Sigmoid colon (tissue), 6 donors: ENCODE measurements at regions not wholly inside any gene's neighbourhood (a gene's known extent, or its start where the extent isn't known, plus 50 kb on each side); places are given as distances from the start of the nearest gene placed in this dataset.

Experiments
- DNase-seq: peaks from one replicate; pipeline ENCODE4 v3.0.0-alpha.2; 2019
- H3K27ac ChIP-seq, 4 donors: fragments of 200-600 bp; sonication (generic); one replicate each; pipeline ENCODE4 v1.5.1; 2016 to 2019; ENCODE audit warnings: mild to moderate bottlenecking in 1 of 4
- H3K27me3 ChIP-seq, 3 donors: fragments of 200-600 bp; sonication (generic); one replicate each; pipeline ENCODE4 v1.5.1; 2019; ENCODE audit warnings: mild to moderate bottlenecking in 1 of 3
- H3K36me3 ChIP-seq, 4 donors: fragments of 200-600 bp; sonication (generic); one replicate each; pipeline ENCODE4 v1.5.1; 2016 to 2019
- H3K4me1 ChIP-seq, 4 donors: fragments of 200-600 bp; sonication (generic); one replicate each; pipeline ENCODE4 v1.5.1; 2017 to 2019
- H3K4me3 ChIP-seq, 4 donors: fragments of 200-600 bp; sonication (generic); one replicate each; pipeline ENCODE4 v1.5.1; 2017 to 2019; ENCODE audit warnings: mild to moderate bottlenecking in 2 of 4, moderate library complexity in 1 of 4
- H3K9me3 ChIP-seq, 4 donors: fragments of 200-600 bp in 3 of 4; sonication (generic) in 3 of 4; one replicate each; pipeline versions ENCODE4 v1.5.1 to v1.6.1; 2013 to 2019
- EP300 ChIP-seq, 4 donors: sonication (generic); formaldehyde crosslinking; IDR thresholded peaks; one replicate each; pipeline ENCODE4 v1.6.1; 2017; ENCODE audit warnings: antibody characterized with exemption in 4 of 4
- POLR2A ChIP-seq, 2 donors: fragments of 450-650 bp; IDR thresholded peaks; one replicate each; pipeline ENCODE4 v1.6.1; 2016; ENCODE audit warnings: antibody characterized with exemption in 2 of 2, mild to moderate bottlenecking in 2 of 2, moderate library complexity in 2 of 2
- POLR2AphosphoS5 ChIP-seq, 4 donors: sonication (generic); formaldehyde crosslinking; IDR thresholded peaks; one replicate each; pipeline ENCODE4 v1.6.1; 2017; ENCODE audit warnings: antibody characterized with exemption in 4 of 4
- WGBS, 2 donors: extraction: QIAGEN DNeasy Blood & Tissue Kit; methylation state at CpG; one replicate each; pipeline ENCODE4 v1.1.7; 2013; 5-methylcytosine and 5-hydroxymethylcytosine counted together
- intact Hi-C: fragments of 100-400 bp; cut with DNase I; formaldehyde crosslinking; loops from one replicate; pipeline ENCODE4 v1.15.1; 2023
- TF ChIP-seq, protein P1 (sequence below), 4 experiments: fragments of 450-650 bp in 3 of 4; fragments of 200-600 bp in 1 of 4; IDR thresholded peaks; one replicate each; pipeline ENCODE4 v1.5.1; 2016 to 2019; ENCODE audit warnings: antibody characterized with exemption in 4 of 4, mild to moderate bottlenecking in 3 of 4, moderate library complexity in 2 of 4
- donor health status: healthy with polysubstance abuse.
- donor health status: healthy.

DNA sequence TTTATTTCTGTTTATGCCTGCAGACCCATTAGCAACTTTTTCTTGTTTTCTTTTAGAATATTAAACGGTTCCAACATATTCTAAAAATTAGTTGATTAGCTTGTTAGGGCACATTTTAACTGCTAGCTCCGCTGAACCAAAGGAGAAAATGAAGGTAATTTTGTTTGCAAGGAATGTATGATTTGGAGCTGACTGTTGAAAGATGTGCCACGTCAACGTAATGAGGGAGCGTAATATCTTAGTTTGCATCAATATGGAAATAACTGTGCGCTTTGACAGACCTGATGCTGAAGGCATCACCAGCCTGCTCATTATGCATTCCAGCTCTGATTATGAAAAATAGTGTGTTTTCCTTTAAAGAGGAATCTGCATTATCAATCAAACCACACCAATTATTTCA lies 102.0 kb upstream of the CTBP2 start:
- no peak for DNase-seq

DNA sequence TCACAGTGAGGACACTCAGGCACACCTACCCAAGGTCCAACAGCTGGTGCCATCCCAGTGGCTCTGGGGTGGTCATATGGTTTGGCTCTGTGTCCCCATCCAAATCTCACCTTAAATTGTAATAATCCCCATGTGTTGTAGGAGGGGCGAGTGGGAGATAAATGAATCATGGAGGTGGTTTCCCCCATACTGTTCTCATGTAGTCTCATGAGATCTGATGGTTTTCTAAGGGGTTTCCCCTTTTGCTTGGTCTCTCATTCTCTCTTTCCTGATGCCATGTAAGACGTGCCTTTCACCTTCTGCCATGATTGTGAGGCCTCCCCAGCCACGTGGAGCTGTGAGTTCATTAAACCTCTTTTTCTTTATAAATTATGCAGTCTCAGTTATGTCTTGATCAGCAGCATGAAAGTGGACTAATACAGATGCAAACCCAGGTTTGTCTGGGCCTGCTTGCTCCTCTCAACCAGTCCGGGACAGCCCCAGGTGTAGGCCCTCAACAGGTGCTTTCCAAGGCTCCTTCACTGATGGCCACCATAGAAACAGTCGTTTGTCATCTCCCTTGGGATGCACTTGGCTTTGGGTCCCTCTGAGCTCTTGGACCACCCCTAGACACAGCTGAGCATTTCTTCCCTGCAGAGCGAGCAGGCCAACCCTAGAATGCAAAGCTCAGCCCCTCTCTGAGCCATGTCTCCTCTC lies 101.3 kb upstream of the CTBP2 start:
- TF ChIP-seq POLR2AphosphoS5 (IDR thresholded peaks at IDR 0.05) (no peak), EP300 (IDR thresholded peaks at IDR 0.05) (no peak), POLR2A (IDR thresholded peaks at IDR 0.05) (no peak)
- TF ChIP-seq, protein P1, sequence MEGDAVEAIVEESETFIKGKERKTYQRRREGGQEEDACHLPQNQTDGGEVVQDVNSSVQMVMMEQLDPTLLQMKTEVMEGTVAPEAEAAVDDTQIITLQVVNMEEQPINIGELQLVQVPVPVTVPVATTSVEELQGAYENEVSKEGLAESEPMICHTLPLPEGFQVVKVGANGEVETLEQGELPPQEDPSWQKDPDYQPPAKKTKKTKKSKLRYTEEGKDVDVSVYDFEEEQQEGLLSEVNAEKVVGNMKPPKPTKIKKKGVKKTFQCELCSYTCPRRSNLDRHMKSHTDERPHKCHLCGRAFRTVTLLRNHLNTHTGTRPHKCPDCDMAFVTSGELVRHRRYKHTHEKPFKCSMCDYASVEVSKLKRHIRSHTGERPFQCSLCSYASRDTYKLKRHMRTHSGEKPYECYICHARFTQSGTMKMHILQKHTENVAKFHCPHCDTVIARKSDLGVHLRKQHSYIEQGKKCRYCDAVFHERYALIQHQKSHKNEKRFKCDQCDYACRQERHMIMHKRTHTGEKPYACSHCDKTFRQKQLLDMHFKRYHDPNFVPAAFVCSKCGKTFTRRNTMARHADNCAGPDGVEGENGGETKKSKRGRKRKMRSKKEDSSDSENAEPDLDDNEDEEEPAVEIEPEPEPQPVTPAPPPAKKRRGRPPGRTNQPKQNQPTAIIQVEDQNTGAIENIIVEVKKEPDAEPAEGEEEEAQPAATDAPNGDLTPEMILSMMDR (IDR thresholded peaks at IDR 0.05), result no peak
- H3K4me3 ChIP-seq, result no peak overlapping the region
- no peaks in the 10 kb centered on the region for H3K4me1 ChIP-seq
- H3K9me3 ChIP-seq, result no peaks in the 10 kb centered on the region
- H3K36me3 ChIP-seq, result no peaks in the 10 kb centered on the region
- no peaks in the 10 kb centered on the region for H3K27me3 ChIP-seq
- 80 to 85% methylated on average over 6 of the region's 6 CpGs for WGBS, 2 donors
- intact Hi-C loops, result no loop called here
- no peak for DNase-seq
- H3K27ac ChIP-seq, result no peak overlapping the region

More for the DNA sequence above, 102.0 kb upstream of the CTBP2 start:
- Histone ChIP-seq H3K4me1 (no peaks in the 10 kb centered on the region), H3K36me3 (no peaks in the 10 kb centered on the region), H3K27ac (no peak overlapping the region), H3K9me3 (no peaks in the 10 kb centered on the region), H3K4me3 (no peak overlapping the region), H3K27me3 (no peaks in the 10 kb centered on the region)
- intact Hi-C loops, result no loop called here
- TF ChIP-seq, protein P1 (IDR thresholded peaks at IDR 0.05), result no peak
- no peak for TF ChIP-seq POLR2AphosphoS5 (IDR thresholded peaks at IDR 0.05)
- WGBS, 2 donors, result 84 to 89% methylated on average over 6 of the region's 6 CpGs

DNA sequence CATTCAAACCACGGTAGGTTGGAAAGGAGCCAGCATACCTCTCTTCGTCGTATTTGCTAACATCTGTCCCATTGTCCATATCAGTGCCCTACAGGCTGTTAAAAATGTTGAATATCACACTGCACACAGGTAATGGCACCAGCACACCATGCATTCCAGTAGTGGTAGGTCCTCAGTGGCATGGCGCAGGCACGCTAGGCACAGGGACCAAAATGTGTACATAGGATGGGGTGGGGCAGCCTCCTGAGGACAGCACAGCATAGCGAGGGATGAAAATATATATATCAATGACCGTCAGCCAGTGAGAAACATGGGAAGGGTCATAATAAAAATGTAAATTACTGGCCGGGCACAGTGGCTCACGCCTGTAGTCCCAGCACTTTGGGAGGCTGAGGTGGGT lies 99.9 kb upstream of the CTBP2 start:
- WGBS, 2 donors, result 82 to 85% methylated on average over 9 of the region's 9 CpGs
- TF ChIP-seq POLR2AphosphoS5 (IDR thresholded peaks at IDR 0.05) (no peak), POLR2A (IDR thresholded peaks at IDR 0.05) (no peak), EP300 (IDR thresholded peaks at IDR 0.05) (no peak)
- TF ChIP-seq, protein P1 (IDR thresholded peaks at IDR 0.05), result no peak
- Histone ChIP-seq H3K4me3 (no peak overlapping the region), H3K36me3 (no peaks in the 10 kb centered on the region), H3K27me3 (no peaks in the 10 kb centered on the region), H3K9me3 (no peaks in the 10 kb centered on the region), H3K4me1 (no peaks in the 10 kb centered on the region), H3K27ac (no peak overlapping the region)
- intact Hi-C loops, result no loop called here
- no peak for DNase-seq

DNA sequence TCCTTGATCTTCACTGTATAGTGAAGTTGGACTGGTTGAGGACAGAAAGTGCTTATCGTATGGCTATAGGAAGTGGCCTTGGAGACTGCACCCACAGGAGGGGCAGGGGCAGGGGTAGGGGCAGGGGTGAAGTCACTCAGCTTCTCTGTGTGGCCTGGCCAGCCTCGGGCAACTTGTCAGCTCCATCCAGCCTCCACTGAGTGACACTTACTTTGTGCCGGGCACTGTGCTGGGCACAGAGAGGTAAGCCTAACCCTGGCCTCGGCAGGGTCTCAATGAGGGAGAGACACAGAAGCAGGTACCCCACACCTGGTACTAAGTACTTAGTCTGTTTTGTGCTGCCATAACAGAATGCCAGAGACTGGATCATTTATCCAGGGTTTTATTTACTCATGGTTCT lies 99.3 kb upstream of the CTBP2 start:
- no peaks in the 10 kb centered on the region for H3K4me1 ChIP-seq
- no peak for DNase-seq
- no peak overlapping the region for H3K4me3 ChIP-seq
- no peaks in the 10 kb centered on the region for H3K9me3 ChIP-seq
- no peaks in the 10 kb centered on the region for H3K27me3 ChIP-seq
- TF ChIP-seq POLR2A (IDR thresholded peaks at IDR 0.05), result no peak
- TF ChIP-seq, protein P1 (IDR thresholded peaks at IDR 0.05), result no peak
- TF ChIP-seq POLR2AphosphoS5 (IDR thresholded peaks at IDR 0.05), result no peak
- TF ChIP-seq EP300 (IDR thresholded peaks at IDR 0.05), result no peak
- WGBS, 2 donors, result 87 to 91% methylated on average over 4 of the region's 4 CpGs
- intact Hi-C loops, result no loop called here
- no peak overlapping the region for H3K27ac ChIP-seq
- H3K36me3 ChIP-seq, result no peaks in the 10 kb centered on the region

DNA sequence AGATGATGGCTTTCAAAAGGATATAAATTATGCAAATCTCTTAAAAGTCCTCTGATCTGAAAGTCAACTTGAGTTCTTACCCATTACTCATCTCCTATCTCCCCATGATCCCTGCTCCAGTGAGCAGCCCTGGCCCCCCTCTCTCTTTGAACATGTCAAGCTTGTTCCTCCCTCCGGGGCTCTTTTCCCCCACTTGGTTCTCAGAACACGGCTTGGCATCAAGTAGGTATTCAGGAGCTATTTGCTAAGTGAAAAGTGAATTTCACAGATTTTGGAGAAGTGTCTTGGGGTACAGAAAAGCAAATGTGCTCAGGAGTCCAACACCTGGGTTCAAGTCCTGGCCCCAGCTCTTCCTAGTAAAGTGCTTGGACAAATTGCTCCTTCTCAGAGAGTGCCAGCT lies 98.3 kb upstream of the CTBP2 start:
- DNase-seq, result no peak
- TF ChIP-seq POLR2AphosphoS5 (IDR thresholded peaks at IDR 0.05) (no peak), EP300 (IDR thresholded peaks at IDR 0.05) (no peak), POLR2A (IDR thresholded peaks at IDR 0.05) (no peak)
- TF ChIP-seq, protein P1 (IDR thresholded peaks at IDR 0.05), result no peak
- no peaks in the 10 kb centered on the region for H3K36me3 ChIP-seq
- H3K27ac ChIP-seq, result no peak overlapping the region
- no peaks in the 10 kb centered on the region for H3K9me3 ChIP-seq
- H3K4me3 ChIP-seq, result no peak overlapping the region
- H3K4me1 ChIP-seq, result no peaks in the 10 kb centered on the region
- 70 to 84% methylated on average over 2 of the region's 2 CpGs for WGBS, 2 donors
- H3K27me3 ChIP-seq, result no peaks in the 10 kb centered on the region
- intact Hi-C loops, result no loop called here
